ENCODE measurements at regions not wholly inside any gene's neighbourhood (a gene's known extent, or its start where the extent isn't known, plus 50 kb on each side); places are given as distances from the start of the nearest gene placed in this dataset.

DNA sequence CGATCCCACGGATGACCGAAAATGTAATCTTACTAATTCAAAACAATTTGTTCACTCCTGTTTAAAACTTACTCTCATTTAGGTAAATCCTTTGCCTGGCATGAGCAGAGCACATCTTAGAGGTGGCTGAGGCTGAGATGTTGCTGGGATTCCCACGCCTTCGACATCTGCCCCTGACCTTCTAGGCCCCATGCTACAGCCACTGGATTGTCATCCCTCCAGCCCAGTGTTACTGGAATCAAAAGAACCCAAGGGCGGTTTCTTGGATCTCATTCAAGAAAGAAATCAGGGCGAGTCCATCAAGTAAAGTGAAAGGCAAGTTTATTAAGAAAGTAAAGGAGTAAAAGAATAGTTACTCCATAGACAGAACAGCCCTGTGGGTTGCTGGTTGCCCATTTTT is 64.5 kb upstream of the SHISA6 start:
- Histone ChIP-seq H3K9ac (replicated peaks; ENCODE audit: extremely low read depth, insufficient read depth, low read length) (no peak overlapping the region), H3K27ac (ENCODE audit: insufficient read depth, low read depth, low read length) (no peak overlapping the region), H2AFZ (ENCODE audit: low read depth, low read length) (no peak overlapping the region), H3K36me3 (ENCODE audit: control insufficient read depth in 2 of 2, extremely low read depth in 1 of 2, insufficient read depth in 2 of 2, low read length in 2 of 2) (no peaks in the 10 kb centered on the region), H3K4me1 (ENCODE audit: control insufficient read depth, extremely low read depth, insufficient read depth, low read length) (no peaks in the 10 kb centered on the region), H3K79me2 (ENCODE audit: control insufficient read depth, insufficient read depth, low read length) (no peaks in the 10 kb centered on the region), H3K4me2 (ENCODE audit: insufficient read depth, low read length) (no peak overlapping the region), H4K20me1 (replicated peaks; ENCODE audit: control insufficient read depth, extremely low read depth, insufficient read depth, low read length) (no peaks in the 10 kb centered on the region), H3K27me3 (ENCODE audit: control insufficient read depth in 2 of 2, insufficient read depth in 2 of 2, low read length in 2 of 2) (no peaks in the 10 kb centered on the region), H3K4me3 (replicated peaks in 1 of 3; ENCODE audit: insufficient read depth in 1 of 3, low read depth in 1 of 3, low read length in 3 of 3) (no peak overlapping the region), H3K9me3 (replicated peaks; ENCODE audit: control insufficient read depth, insufficient read depth, low read length) (no peaks in the 10 kb centered on the region), H3K9me1 (replicated peaks; ENCODE audit: control insufficient read depth, extremely low read depth, insufficient read depth, low read length) (no peaks in the 10 kb centered on the region)
- TF ChIP-seq POLR2AphosphoS5 (IDR thresholded peaks at IDR 0.05; ENCODE audit: insufficient read depth, low read depth, low read length) (no peak), FOS (IDR thresholded peaks at IDR 0.05; ENCODE audit: borderline replicate concordance, insufficient read depth, low read length) (no peak), GATA2 (IDR thresholded peaks at IDR 0.05; ENCODE audit: insufficient read depth, insufficient read length, low read depth, low read length) (no peak), POLR2A (IDR thresholded peaks at IDR 0.05; ENCODE audit: low read depth, low read length) (no peak), MYC (IDR thresholded peaks at IDR 0.05; ENCODE audit: low read depth, low read length) (no peak), JUN (IDR thresholded peaks at IDR 0.05; ENCODE audit: borderline replicate concordance, insufficient read depth, insufficient read length, low read depth) (no peak), EZH2 (IDR thresholded peaks at IDR 0.05; ENCODE audit: borderline replicate concordance, low read depth, low read length, severe bottlenecking) (no peak)
- TF ChIP-seq, protein P1, sequence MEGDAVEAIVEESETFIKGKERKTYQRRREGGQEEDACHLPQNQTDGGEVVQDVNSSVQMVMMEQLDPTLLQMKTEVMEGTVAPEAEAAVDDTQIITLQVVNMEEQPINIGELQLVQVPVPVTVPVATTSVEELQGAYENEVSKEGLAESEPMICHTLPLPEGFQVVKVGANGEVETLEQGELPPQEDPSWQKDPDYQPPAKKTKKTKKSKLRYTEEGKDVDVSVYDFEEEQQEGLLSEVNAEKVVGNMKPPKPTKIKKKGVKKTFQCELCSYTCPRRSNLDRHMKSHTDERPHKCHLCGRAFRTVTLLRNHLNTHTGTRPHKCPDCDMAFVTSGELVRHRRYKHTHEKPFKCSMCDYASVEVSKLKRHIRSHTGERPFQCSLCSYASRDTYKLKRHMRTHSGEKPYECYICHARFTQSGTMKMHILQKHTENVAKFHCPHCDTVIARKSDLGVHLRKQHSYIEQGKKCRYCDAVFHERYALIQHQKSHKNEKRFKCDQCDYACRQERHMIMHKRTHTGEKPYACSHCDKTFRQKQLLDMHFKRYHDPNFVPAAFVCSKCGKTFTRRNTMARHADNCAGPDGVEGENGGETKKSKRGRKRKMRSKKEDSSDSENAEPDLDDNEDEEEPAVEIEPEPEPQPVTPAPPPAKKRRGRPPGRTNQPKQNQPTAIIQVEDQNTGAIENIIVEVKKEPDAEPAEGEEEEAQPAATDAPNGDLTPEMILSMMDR (IDR thresholded peaks at IDR 0.05; ENCODE audit: extremely low read depth in 1 of 2, insufficient read depth in 1 of 2, low read depth in 1 of 2, low read length in 2 of 2) = no peak
- TF ChIP-seq, protein P2, sequence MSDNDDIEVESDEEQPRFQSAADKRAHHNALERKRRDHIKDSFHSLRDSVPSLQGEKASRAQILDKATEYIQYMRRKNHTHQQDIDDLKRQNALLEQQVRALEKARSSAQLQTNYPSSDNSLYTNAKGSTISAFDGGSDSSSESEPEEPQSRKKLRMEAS (IDR thresholded peaks at IDR 0.05; ENCODE audit: insufficient read depth, insufficient read length) = no peak
- POLR2A ChIA-PET = no interaction called here
- FAIRE-seq (no peak), DNase-seq (ENCODE audit: low read depth, low spot score) (no peak)
- CTCF ChIA-PET = no interaction called here
- intact Hi-C loops (cut with micrococcal nuclease) = no loop called here
- dilution Hi-C loops (cut with MboI; ENCODE audit: extremely low pct_ligation_motif_present, low sequenced_read_pairs) = no loop called here
- BruUV-seq (replicated peaks) = no TSS peak
